Medulla oblongata (tissue), 1 donor: ENCODE measurements at regions not wholly inside any gene's neighbourhood (a gene's known extent, or its start where the extent isn't known, plus 50 kb on each side); places are given as distances from the start of the nearest gene placed in this dataset.

Source experiments
- DNase-seq: peaks from one replicate; pipeline ENCODE4 v3.0.0-alpha.2; 2015; ENCODE audit errors: extremely low spot score

DNA sequence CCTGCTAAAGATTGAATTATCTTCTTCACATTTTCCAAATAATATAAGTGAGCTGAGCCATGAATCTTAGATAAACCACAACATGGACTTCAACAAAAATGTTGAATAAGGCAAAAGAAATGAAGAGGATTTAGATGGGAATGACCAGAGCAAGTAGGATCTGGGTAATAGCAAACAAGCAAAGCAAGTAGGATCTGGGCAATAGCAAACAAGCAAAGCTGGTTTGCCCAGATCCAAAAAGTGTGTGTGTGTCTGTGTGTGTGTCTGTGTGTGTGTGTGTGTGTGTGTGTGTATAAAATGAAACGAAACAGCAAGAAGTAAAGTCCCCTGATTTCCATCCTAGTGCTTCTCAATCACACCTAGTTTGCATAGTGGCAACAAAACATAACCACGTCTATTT lies 549.1 kb downstream of the RERGL start:
- no peak for DNase-seq

DNA sequence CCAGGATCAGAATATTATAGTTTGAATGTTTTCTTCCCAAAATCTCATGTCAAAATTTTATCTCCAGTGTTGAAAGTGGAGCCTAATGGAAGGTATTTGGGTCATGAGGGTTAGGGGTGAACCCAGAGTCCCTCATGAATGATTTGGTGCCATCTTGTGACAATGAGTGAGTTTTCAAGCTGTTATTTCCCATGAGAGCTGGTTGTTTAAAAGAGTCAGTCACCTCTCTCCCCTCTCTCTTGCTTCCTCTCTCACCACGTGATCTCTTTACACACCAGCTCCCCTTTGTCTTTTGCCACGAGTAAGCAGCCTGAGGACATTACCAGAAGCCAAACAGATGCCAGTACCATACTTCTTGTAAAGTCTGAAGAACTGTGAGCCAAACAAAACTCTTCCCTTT lies 561.6 kb downstream of the RERGL start:
- DNase-seq: no peak

DNA sequence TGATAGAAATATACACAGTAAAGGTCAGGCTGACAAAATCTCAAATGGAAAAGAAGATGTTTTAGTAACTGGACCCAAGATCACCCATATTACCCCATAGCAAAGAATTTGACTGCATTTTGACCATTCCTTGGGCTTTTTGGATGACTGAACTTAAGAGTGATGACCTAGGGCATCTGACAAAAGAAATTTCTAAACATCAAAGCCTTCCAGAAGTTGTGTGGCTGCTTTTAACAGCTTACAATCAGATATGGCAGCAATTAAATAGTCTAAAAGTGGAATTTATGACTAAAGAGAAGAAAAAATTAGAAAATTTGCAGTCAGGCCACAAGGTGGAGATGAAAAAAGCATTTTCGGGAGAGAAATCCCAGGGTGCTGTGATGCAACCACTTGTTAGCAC lies 563.0 kb downstream of the RERGL start:
- no peak for DNase-seq

DNA sequence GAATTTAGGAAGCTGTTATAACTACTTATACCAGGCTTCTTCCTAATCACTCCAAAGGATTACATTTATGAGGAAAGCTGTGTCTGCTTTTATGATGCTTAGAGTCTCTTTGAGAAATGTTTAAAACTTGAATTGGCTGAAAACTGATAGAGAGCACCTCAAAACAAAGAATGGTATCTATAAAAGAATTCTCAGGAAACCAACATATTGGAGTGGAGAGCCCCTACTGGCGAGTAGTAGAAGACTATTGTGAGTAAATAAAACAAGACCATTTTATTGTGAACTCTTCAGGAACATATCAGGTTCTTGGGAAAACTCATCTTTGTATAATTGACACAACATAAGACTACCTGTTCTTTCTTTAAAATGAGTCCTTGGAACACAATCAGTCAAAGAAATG lies 578.6 kb downstream of the RERGL start:
- no peak for DNase-seq

DNA sequence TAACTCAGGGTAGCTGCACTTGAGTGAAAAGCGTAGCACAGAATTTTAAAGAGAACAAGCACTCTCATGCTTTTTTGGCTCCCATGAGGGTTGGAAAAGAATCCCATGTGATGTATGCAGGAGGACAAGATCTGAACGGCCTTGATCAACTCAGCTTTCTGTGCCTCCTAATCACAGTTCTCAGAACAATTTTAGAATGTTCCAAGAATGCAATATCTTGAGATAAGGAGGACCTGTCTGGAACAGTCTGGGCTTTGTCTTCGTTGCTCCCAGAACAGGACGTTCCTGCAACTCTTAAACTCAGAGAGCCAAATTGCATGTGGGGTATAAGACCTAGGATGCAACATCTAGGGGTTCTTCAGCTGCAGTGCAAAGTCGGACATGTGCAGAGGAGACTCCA lies 582.7 kb downstream of the RERGL start:
- no peak for DNase-seq

DNA sequence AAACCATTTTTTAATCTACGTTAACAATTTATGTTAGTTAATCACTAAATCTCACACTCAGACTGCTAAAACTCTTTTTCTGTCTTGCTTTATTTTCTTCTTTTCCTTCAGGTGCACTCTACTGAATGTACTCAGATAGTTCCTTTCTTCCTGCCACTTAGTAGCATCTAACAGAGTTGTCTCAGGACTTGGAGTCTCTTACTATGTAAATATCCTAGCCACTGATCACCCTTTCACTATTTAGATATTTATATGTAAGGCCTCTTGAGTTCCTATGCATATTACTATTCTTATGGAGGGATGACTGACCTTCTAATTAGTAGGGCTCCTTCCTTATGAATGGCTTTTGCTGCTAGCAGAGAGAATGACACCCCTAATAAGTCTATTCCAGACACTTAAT lies 586.3 kb downstream of the RERGL start:
- no peak for DNase-seq

DNA sequence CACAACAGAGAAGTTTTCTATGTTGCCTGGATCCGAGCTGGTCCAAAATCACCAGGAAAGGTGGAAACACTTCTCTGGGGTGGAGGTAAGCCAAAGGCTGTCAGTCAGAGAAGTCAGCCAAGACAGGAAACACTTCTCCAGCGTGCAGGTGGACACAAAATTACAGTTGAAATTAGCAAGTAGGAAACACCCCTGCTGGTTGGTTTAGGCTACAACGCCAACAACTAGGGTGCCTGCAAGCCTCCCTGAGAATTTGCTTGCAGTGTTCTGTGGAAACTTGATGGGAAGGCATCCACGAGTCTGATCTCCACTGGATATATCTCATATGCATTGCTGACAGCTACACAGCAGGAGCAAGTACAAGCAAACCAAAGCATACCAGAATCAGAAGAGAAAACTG lies 600.5 kb downstream of the RERGL start:
- DNase-seq: no peak

DNA sequence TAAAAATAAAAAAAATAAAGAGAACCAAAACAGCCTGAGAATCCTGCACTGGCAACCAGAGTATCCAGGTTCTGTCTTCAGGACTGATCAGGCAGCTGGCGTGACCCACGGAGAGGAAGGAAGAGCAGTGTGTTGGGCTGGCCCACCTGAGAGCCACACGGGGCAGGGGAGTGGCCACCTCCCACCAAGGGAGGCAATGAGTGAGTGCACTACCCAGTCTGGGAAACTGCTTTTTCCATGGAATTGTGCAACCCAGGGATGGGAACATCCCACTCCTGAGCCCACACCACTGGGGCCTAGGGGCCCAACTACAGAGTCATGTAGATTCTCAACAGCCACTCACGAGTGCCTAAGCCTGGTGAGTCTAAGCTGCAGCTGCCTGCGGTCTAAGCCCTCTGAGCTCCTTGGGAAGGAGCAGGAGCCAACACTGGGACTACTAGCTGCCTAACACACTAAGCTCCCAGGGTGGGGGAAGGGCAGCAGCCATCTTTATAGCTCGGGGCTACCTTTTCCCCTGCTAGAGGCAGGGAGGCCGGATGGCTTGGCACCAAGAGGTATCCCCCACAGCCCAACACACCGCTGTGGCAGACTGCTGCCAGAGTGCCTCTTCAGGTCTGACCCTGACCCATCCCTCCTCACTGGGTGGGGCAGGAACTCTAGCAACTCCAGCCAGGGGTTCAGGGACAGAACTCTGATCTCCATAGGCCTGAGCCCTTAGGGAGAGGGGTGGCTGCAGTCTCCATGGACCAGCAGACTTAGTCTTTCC lies 610.9 kb downstream of the RERGL start:
- no peak for DNase-seq

DNA sequence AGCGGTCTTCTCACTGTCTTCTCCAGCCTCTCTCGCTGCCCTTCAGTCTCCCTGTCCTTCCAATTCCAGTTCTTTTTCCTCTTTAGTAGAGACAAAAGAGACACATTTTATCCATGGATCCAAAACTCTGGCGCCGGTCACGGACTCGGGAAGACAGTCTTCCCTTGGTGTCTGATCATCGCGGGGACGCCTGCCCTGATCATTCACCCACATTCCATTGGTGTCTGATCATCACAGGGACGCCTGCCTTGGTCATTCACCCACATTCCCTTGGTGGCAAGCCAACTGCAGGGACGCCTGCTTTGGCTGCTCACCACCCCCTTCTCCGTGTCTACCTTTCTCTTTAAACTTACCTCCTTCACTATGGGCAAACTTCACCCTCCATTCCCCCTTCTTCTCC lies 619.5 kb downstream of the RERGL start:
- DNase-seq: no peak

DNA sequence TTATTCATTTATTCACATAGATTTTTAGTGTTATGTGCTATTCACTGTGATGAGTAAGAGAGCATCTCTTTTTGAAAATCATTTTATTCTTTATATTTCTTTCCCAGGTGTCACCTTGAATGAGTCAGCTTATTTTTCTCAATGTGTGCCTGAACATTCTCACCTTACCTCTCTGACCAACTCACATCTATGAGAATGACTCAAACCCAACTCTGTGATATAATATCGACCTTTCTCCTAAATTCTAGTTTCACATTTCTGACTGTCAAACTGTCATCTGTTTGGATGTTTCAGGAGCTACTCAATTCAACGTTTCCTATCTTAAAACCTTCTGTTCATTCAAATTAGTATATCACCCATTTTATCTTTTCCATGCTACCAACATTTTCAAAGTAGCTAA lies 630.8 kb downstream of the RERGL start:
- no peak for DNase-seq

DNA sequence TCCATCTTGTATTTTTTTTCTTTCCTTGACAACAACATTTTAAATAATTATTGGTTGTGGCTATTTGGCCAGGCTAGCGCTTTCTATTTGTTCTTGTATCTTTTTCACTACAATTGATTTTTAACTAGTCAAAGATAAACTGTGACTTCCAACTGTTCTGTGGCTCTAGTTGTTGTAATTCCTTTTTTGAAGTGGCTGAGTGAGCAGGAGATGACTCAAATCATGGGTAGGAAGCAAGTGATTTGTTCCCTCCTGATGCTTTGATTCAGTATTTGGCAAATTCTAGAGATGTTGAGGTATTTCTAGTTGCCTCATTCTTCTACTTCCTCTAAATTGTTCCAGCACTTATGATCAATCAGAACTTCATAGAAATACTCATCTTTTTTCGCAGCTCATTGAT lies 633.5 kb downstream of the RERGL start:
- DNase-seq: no peak

DNA sequence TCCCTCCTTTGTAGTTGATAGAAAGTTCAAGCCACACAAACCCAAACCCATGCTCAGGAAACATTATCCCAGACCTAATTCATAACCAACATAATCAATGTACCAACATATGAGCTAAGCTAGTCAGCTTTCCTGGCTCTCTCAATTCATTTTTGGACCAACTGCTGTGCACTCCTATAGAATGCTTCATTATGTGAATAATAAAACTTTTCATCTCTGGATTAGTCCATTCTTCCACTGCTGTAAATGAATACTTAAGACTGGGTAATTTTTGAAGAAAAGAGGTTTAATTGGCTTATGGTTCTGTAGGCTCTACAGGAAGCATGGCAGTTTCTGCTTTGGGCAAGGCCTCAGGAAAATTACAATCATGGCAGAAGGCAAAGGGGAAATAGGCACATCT lies 651.9 kb downstream of the RERGL start:
- no peak for DNase-seq

DNA sequence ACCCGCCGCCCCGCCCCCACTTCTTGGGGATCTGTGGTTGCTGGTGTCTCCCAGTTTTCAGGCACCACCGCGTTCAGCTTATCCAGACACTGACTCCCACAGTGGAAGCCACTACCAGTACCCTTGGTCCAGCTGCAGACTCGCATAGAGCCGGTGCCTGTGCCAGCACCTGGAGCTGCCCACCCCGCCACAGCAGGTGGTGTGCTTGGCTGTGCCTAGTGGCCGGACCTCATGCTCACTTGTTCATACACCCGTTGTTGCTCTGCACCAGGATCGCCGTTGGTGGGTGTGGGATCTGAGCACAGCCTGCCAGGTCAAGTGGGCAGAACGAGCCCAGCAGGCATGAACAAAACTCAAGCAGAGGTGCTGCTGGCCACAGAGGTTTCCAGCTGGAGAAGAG lies 673.2 kb downstream of the RERGL start:
- DNase-seq: no peak

DNA sequence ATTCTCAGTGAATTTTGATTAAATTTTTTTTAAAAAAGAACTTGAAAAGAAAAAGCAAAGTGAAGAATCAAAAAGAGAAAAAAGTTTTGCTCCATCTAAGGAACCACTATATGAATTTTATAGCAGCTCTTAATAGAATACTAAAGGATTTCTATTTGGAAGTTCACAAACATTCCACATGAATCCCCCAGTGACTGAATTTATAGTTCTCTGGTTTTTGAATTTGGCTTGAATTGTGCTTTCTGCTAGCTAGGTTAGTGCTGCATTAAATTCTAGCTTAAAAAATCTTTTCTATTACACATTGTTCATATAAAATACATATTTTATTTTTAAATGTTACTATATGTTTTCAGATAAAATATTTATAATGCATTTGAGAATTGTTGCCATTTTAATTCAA lies 675.4 kb downstream of the RERGL start:
- no peak for DNase-seq

DNA sequence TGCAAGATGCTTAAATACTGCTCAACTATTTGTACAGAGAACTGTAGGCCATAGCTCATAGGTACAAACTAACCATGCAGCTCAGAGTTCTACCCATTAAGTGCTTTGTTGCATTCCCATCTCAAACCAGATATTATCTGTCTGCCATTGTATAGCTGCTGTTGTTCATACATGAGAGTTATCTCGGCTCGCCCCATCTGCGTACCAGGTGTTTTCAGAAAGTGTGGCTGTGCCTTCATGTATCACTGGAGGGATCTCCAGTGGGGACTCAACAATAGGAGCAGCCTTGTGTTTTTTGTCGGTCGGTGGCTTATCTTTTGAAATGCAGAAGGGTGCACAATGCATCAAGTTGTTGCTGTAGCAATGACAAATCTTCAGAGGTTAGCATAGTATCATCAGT lies 678.3 kb downstream of the RERGL start:
- DNase-seq: no peak

DNA sequence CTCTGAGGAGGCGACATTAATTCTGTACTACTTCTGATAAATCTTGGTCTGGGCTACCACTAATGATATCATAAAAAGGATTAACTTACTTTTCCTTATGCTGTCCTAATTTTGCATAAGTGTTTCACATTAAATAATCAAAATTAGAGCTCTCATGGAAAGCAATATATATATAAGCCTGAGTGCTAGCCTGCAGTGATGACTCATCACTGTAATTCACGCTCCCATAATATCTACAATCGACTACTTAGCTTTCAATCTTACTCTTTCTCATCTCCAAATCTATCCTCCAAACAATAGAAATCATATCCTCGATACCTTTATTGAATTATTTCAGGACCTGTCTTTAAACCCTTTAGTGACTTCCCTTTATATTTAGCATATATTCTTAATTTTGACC lies 701.3 kb downstream of the RERGL start:
- DNase-seq: no peak

DNA sequence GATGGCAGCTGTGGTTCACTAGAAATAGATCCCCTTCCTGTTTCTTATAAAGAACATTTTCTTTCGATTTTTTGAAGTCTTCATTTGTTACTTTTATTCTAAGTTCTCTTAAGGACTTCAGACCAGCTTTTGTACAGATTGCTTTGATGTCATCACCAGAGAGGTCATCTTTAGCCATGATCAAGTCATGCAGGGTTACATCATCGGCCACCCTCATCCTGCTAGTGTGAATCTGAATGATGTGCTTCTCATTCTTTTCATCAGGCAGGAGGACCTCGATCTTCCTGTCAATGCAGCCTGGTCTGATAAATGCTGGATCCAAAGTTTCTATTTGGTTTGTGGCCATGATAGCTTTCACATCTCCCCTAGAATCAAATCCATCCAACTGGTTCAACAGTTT lies 706.7 kb downstream of the RERGL start:
- DNase-seq: no peak

DNA sequence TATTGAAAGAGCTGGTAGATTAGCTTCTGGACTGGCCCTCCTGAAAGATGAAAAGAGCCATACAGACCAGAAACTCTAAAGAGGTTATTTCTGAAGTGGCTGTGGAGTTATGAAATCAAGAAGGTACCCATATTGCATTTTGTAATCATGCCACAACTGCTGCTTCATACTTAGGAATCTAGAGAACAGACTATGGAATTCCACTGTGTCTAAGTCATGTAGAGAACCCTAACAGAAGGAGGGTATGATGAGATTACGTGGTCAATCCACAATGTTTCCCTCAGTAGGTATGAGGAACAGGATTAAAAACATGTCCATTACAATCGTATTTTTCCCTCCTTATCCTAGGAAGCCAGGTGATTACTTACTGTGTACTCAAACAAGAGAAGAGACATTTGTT lies 708.8 kb downstream of the RERGL start:
- no peak for DNase-seq

DNA sequence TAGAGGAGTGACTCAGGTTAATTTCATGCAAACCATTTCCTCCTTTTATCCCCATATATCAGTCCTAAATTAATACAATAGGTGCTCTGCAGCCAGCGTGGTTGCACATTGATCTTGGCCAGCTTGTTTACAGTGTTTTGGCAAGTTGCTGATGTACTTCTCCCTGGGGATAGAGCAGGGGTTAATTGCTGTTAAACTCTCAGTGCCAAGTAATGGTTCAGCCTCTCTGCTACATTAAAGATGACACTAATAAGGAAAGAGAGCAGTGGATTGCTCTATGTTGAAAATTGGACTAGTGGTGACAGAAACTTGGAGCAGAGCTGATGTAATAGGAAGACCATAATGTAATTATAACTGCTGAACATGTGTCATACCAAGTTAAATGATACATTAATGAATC lies 717.5 kb downstream of the RERGL start:
- no peak for DNase-seq

DNA sequence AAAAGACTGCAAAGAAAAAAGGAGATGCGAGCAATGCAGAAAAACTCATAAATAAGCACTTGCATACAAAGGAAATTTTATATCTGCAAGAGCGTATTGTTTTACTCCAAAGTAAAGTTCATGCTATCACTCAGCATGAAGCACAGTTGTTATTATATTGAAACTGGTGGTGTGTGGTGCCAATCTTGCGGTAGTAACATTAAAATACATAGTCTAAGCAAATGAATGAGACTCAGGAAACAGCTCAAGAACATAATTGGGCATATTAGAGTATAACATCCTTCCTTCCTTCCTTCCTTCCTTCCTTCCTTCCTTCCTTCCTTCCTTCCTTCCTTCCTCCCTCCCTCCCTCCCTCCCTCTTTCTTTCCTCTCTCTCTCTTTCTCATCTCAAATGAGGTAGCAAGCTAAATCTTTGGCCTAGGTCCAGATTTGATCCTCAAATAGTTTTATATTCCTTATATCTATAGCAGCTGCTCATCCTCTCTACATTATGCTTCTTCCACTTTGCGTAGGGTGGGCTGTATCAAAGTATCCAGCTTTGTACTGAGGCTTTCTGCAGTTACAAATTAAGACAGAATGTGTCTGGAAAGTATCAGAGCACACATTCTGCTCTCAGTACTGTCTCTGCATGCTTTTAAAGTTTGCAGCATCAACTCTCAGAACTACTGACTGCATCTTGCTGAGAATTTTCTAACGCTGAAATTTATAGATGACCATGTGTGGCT lies 718.3 kb downstream of the RERGL start:
- no peak for DNase-seq

DNA sequence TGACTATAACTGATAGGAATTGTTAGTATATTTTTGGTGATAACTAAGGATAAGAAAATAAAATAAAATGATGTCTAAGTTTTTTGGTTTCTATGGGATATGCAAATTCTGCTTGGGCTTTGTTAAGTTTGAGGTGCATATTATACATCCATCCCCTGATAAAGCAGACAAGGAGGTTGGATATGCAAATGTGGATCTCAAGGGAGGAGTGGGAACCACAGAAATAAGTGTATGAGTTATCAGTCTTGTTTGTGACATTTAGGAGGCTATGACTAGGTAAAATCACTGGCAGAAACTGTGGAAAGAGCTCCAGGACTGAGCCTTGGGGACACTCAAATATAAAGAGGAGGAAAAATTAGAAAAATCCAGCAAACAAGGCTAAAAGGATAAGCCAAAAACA lies 719.4 kb downstream of the RERGL start:
- DNase-seq: no peak

DNA sequence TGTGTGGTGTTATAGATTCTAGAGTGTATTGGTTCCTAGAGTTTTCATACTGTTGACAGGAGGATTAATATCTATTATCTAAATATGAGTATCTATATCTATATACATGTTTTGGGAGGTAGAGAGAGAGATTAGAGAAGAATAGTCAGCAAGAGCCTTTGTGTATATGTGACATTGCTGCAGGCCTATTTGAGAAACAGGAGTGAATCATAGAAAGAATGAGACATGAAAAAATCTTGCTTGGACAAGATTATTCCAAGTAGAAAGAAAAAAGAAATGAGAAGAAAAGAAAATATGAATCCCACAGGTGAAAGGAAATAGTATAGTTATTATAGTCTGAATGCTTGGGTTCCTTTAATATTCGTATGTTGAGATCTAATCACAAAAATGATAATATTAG lies 720.4 kb downstream of the RERGL start:
- DNase-seq: no peak

DNA sequence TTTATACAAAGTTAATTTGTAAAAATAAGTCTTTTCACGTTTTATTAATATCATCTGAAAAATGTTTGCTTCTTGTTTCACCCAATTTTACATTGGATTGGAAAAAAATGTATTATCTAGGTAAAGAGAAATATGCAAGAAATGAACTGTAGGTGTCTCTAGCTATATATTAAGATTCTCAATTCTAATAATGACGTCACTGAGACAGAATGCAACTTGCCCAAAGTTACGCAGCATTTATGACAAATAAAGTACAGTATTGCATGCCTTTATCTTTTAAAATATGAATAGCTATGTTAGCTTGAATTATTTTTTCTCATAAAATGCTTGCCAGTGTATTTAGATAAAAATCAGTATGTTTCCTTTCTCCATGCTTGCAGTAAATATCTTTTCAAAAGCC lies 728.8 kb downstream of the RERGL start:
- no peak for DNase-seq

DNA sequence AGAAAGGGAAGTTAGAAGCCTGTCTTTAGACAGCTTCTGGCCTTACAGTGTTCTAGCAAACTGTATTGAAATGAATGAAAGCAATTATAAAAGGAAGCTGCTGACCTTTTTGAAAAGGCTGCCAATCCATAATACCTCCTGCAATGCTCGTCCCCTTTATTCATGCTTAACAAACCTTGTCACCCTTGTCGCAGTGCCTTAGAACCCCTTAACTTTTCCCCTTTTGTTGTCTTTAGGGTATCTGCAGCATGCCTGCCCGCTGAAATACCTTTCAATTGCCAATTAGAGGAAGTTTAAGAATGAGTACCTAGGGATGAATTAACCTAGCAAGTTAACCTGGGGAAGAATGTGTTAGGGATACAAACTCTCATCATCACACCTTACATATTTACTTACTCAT lies 731.2 kb downstream of the RERGL start:
- DNase-seq: no peak
